HG03045 (cell line): ENCODE measurements at regions not wholly inside any gene's neighbourhood (a gene's known extent, or its start where the extent isn't known, plus 50 kb on each side); places are given as distances from the start of the nearest gene placed in this dataset.

Experiments used
- ATAC-seq: cut with Tn5 transposase; IDR thresholded peaks from one replicate; pipeline ENCODE4 v1.9.1; 2021; ENCODE audit warnings: mild to moderate bottlenecking, moderate library complexity; ENCODE audit not compliant: unreplicated experiment

DNA sequence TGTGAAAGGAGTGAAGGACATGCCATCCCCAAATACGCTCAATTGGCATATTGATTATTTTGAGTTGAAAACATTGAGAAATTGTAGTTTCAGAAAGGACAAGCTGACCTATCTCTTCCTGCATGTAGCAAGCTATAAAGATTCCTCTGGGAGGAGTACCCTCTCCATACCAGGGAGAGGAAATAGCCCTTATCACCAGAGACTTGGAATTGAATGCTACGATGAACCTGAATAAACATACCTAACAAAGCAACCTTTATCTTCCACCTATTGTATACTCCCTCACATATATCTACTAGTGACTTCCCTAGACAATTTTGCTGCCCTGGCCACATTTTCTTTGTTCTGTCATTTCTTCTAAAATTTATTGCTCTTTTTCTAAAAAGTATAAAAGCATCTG is 150.2 kb upstream of the EEPD1 start:
- ATAC-seq, result no peak

DNA sequence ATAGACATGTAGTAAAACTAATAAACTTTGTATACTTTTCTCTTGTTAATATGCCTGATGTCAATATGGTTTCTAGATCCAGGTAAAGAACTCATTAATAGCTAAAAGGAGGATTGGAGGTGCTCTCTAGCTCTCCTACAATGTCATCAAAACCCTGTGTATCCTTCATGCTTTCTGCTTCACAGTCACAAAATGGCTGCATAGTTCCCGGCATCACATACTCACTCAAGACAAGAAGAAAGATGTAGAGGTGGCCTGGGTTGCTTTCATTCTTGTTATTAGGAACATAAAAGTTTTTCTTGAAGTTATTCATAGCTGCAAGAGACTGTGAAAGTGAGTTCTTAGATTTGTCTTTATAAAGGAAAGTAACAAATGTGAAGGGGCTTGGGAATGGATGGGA is 149.7 kb upstream of the EEPD1 start:
- ATAC-seq, result no peak

DNA sequence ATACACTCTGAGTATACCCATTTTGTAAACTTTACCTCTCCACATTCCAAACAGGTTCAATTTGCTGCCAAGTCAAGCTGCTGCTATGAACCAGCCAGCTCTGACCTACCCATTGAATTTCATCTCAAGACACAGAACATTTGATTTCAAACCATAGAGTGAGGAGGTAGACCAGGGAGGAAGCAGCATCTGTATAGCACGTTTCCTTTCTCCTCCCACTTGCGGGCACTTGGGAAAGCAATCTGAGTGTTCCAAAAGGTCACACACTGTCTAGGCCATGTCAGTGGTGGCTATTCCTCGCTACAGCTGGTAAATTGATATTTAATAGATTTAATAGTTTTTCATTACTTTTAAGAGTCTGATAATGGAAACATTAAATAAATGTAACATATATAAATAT is 147.8 kb upstream of the EEPD1 start:
- no peak for ATAC-seq

DNA sequence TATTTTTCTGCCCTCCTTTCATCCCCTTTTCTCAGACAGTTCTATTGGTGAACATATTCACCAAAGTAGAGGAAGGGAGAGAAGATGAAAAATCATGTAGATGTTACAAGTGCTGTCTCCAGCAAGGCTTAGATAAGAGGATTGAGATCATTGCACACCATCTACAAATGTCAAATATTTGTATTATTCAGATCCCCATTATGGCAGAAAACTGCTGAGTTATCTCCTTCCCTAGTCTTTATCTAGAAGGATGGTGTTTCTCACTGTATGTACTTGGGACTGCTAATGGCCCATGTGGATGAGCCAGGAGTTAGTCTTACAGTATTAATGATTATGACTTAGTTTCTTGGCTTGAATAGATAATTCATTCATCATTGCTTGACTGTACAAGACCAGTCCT is 147.2 kb upstream of the EEPD1 start:
- ATAC-seq, result no peak

DNA sequence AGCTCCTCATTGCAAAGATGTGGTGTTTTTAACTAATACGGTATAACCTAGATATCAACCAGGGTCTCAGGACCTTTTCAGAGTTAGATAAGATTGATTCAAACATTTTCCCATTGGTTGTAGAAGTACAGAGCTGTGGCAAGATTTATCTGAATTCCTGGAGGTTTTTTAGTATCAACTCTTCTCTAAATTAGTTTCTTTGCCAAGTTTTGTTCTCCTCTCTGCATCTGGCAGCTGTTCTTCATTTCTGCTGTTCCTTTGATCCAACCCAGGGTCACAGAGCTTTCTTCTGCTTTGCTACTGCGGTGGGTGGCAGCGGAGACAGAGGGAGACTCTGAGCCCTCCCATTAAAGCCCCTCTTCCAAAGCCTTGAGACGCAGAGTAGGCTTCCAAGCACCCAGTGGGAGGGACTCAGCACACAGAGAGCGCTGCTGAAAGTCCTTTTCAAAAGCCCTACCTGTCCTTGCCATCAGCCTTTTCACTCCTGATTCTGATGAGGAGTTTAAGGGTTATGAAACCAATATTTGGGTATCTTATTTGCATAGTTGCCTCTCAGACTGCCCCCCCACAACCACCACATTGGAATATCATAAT is 146.3 kb upstream of the EEPD1 start:
- no peak for ATAC-seq

DNA sequence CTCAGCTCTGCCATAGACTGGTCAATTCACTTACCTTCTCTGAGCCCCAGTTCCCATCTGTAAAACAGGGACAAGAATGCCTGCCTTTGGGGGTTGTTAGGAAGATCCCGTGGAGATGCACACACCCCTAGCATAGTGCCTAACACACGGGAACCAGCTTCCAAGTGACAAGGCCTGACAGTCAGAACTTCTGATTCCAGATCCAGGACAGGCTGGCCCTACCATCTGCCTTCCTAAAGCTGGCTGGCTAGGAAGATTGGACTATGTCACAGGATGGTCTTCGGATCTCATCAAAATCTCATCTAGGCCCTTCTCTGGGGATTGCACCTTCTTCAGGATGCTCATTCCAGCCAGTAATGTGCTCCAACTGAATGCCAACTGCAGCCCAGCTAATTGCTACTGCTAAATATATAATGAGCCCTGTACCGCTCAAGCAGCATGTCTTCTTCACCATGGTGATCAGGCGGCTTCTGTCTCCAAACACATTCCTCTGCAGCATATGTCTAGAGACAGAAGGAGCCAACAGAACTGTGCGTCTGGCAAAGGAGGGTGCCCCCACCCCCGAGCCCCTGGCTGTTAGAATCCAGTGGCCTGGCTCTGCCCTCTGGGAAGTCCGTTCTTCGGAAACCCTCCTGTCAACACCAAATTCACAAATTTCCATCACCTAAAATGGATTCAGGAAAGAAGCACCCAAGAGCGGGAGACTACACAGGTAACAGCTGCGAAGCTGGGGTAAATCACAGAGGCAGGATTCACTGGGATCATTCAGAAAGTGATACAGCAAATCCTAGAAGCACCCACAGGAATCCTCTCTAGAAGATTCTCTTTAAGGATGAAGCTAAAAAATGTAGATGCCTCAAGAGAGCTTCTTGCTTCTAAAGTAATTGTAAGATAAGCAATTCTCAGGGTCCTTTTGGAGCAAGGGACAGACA is 142.1 kb upstream of the EEPD1 start:
- no peak for ATAC-seq

DNA sequence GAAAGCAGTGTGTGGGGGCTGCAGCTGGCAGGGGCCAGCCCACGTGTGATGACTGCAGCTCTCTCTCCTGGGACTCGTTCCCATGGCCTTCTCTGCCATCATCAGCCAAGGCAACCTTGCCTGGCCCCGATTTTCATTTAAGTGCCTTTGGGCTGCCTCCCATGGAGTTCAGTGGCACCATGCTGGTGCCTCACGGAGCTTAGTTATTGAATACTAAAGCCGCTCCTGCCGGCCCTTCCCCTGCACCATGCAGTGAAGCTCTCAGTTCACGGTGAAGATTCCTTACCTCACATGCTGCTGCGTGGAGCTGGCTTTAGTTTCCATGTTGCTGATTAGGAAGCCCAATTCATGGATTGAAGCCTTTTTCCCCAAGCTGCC is 141.5 kb upstream of the EEPD1 start:
- ATAC-seq, result no peak

DNA sequence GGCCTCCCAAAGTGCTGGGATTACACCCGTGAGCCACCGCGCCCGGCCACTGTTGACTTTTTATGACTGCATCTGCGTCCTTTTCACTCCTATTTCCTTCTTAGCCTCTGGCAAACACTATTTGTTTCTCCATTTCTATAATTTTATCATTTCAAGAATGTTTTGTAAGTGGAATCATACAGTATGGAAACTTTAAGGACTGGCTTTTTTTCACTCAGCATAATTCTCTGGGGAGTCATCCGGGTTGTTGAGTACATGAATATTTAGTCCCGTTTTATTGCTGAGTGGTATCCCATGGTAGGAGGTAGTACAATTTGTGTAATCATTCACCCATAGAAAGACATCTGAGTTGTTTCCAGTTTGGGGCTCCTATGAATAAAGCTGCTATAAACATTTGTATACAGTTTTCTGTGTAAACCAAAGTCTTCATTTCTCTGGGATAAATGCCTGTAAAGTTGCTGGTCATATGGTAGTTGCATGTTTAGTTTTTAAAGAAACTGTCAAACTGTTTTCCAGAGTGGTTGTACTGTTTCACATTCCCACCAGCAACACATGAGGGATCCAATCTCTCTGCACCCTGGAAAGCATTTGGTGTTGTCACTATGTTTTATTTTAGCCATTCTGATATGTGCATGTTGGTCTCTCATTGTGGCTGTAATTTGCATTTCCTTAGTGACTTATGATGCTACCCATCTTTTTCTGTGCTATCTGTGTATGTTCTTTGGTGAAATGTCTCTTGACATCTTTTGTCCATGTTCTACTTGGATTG is 139.6 kb upstream of the EEPD1 start:
- no peak for ATAC-seq

DNA sequence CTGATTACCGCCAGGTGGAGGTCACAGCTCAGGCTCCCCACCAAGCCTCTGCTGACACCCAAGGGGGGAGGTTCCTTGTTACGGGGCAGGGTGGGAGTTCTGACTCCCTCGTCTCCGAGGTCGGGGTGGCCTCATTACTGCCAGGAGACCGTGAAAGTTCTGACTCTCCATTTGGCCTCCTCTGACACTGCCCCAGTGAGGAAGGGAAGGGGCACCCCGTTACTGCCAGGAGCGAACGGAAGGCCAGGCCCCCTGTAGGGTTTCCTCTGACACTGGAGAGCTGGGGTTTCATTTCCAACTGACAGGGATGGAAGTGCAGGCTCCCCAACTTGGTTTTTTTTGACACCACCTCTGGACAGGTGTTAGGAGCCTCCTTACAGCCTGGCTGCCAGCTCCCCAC is 138.1 kb upstream of the EEPD1 start:
- ATAC-seq, result no peak

DNA sequence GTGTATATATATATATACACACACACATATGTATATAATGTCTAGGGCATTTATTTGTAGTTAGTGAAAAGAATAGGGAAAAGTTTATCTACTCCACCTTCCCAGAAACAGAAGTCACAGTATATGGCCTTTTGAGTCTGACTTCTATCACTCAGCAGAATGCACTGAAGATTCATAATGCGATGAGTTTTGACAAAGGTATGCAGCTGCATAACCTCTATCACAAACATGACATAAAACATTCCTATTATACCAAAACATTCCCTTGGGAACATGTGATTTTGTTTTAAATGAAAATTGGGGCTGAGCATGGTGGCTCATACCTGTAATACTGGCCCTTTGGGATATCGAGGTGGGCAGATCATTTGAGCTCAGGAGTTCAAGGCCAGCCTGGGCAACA is 137.3 kb upstream of the EEPD1 start:
- no peak for ATAC-seq

DNA sequence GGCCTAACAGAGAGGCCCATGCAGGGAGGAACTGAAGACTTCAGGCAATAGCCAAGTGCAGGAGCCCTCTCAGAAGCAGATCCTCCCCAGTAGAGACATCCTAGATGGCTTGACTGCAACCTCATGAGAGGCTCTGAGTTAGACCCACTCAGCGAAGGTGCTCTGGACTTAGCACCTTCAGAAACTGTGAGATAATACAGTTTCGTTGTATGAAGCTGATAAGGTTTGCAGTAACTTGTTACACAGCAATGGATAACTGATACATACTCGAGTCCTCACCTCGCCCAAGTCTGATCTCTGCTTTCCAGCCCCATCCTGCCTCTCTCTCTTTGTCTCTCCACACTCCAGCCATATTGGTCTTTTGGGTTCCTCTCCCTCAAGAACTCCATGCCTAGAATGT is 136.4 kb upstream of the EEPD1 start:
- ATAC-seq, result no peak

DNA sequence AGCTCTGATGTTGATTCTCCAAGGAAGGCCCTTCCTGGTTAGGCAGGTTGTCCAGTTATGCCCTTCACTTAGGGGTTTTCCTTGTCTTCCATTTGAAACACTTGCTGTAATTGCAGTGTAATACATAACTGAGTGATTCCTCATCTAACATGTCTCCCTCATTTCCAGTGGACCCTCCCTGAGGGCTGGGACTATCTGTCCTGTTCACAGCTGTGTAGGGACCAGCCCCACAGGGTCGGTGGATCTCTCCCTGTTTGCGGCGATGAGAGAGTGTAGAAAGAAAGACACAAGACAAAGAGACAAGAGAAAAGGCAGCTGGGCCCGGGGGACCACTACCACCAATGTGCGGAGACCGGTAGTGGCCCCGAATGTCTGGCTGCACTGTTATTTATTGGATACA is 135.9 kb upstream of the EEPD1 start:
- no peak for ATAC-seq

DNA sequence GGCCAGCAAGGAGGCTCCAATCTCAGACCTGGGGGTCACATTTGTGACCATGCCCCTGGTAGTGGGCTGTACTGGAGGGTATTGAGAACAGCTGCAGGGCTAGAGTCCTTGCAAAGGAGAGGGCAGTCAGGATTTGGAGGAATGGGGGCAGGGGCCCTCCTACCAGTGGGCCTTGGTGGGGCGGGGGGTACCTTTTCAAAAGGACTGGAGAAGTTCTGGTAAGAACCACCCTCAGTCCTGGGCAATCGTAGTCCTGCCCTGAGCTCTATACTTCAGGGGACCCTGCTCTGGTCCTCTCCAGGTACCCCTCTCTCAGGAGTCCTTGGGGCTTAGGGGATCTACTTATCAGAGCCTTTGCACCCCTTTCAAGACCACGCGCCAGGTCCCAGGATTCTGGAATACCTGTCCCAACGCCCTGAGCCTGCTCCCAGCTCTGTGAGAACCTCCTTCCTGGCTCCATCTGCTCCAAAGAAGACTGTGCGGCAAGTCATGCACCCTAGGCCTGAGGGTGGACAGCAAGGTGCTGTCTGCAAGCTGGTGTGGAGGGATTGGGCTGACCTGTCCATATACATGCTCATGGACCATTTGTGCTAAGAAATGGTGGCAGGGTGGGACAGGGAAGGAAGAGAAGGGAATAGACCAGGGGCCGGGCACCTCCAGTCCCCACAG is 134.1 kb upstream of the EEPD1 start:
- no peak for ATAC-seq

DNA sequence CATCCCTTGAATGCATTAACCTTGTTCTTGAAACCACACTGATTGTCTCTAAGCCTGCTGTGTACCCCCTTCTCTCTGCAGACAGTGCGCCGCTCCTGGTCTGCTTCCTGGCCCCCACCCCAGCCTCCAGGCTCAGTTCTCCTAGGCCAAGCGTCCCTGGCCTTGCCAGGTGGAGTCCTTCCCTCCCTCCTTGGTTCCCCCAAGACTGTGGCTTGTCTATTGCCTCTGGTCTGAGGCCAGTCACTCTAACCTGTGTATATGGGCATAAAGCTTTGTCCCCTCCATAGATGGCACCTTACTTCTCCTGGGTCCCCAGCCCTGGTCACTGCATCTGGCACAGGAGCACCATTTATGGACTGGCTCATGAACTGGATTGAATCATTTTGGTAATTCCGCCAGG is 133.5 kb upstream of the EEPD1 start:
- ATAC-seq, result no peak

DNA sequence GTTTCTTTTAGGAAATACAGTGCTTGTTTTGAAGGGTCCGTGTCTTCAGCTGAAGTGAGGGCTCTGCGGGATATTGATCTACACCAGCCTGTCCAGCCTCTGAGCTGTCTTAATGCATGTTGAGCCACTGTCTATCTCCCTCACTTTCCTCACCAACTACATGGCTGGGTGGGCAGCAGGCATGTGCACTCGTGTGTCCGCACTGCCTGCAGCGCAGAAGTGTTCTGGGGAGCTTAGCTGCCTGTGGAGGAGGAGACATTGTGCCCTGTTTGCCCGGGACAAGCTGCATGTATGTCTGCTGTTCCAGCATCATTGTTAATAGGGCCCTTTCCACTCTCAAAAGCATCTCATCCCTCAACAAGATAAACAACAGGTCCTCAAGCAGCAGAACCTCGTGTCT is 133.1 kb upstream of the EEPD1 start:
- no peak for ATAC-seq

DNA sequence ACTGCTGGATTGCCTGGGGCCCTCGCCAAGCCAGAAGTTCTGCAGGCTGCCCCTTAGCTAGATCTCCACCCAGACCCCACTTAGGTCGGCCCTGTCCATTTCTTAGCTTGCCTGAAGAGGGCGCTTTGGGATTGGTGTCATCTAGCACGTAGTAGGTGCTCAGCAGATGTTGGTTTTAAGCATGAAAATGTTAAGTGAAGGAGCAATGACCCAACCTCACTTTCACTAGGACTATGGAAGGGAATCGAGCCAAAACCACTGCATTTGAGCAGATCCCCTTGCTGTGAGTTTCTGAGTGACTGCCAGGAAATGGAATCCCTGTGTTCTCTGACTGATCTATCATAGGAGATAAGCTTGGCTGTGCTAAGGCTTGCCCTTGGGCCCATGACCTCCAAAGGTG is 131.7 kb upstream of the EEPD1 start:
- ATAC-seq, result no peak

DNA sequence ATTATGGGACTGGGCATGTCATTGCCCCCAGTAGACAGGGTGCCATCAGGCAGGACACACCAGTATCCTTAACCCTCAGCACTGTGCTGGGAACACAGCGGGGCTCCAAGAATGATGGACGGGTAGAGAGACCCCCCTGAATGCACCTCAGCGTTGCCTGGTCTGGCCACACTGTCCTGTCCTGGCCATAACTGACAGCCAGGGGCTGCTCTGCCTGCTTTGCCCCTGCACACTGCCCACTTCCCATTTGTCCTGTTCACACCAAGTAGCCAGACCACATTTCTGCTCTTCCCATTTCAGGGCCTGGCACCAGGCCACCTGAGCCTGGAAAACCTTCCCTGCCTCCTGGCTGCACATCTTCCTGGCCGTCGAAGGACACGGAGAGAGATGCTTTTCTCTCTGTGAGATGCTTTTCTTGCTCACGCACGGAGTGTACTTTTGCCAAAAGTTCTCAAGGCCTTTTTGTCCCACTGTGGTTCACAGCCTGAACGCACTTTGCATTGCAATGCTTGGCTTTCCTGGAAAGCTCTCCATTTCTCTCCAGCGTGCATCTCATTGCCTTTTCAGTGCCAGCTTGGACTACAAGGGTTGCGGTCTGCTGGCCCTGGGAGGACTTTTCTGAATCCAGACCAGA is 131.0 kb upstream of the EEPD1 start:
- ATAC-seq, result no peak

DNA sequence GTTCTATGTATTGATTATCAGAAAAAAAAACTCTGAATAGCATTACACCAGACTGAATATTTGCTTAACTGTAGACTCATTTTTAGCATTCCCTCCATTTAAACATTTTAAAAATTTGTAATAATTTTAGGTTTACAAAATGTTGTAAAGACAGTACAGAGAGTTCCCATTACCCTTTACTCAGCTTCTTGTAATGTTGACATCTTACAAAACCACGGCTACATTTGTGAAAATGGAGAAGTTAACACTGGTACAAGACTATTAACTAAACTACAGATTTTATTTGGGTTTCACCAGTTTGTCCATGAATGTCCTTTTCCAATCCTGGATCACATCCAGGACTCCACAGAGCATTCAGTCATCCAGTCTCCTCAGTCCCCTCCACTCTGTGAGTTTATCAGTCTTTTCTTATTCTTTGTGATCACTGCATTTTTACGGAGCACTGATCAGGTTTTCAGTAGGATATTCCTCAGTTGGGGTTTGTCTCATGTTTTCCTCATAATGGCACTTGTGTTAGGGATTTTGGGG is 130.0 kb upstream of the EEPD1 start:
- ATAC-seq, result no peak

DNA sequence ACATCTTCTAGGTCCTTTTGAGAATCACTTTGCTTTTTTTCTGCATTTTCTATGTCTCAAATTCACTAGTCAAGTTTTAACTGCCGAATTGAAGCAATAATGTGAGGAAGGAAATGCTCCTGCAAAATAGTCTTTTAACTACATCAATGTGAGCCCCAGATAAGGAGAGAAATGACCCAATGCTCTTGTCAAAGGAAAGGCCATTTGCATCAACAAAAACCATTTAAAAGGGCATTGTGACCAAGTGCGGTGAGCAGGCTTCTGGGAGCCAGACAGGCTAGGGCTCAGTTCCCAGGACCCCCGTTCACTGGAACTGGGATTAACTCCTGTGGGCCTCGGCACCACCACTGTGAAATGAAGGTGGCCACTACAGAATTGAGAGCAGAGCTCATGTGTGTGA is 127.9 kb upstream of the EEPD1 start:
- no peak for ATAC-seq

DNA sequence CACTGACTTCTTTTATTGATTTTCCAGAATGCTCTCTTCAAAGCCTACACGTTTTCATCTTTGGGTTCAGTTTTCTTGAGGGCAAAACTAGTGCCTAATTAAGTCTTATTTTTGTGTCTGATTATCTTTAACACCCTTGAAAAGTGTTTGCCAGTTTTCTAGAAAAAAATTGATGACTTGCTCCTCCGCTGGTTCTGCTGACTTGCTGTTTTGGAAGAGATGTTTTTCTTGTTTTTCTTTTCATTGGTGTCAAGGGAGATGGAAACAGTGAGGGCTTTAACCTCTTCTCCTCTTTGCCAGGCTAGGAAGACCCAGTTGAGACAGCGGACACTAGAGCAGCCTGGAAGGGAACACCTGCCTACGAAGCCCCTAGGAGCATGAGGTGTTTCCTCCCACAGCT is 123.7 kb upstream of the EEPD1 start:
- ATAC-seq, result no peak
